Spleen (tissue), 11 donors: ENCODE measurements at regions not wholly inside any gene's neighbourhood (a gene's known extent, or its start where the extent isn't known, plus 50 kb on each side); places are given as distances from the start of the nearest gene placed in this dataset.

Experiments used
- DNase-seq: peaks from one replicate; pipeline ENCODE4 v3.0.0-alpha.2; 2020
- H3K27ac ChIP-seq, 8 donors: fragments of 200-600 bp; sonication (generic) in 7 of 8; 1 replicate in 4 of 8; 2 replicates in 4 of 8; pipeline versions ENCODE4 v1.5.0 to v1.8.0; 2016 to 2021; ENCODE audit warnings: inconsistent platforms in 4 of 8, mild to moderate bottlenecking in 4 of 8, moderate library complexity in 1 of 8
- H3K27me3 ChIP-seq, 7 donors: fragments of 200-600 bp; sonication (generic) in 6 of 7; replicated peaks in 1 of 7; 1 replicate in 4 of 7; 2 replicates in 3 of 7; pipeline versions ENCODE4 v1.5.0 to v1.8.0; 2016 to 2021; ENCODE audit warnings: inconsistent platforms in 3 of 7, mild to moderate bottlenecking in 1 of 7
- H3K36me3 ChIP-seq, 6 donors: fragments of 200-600 bp; sonication (generic) in 5 of 6; 1 replicate in 4 of 6; 2 replicates in 2 of 6; pipeline versions ENCODE4 v1.5.0 to v1.8.0; 2016 to 2021; ENCODE audit warnings: inconsistent platforms in 2 of 6
- H3K4me1 ChIP-seq, 6 donors: fragments of 200-600 bp; sonication (generic) in 5 of 6; 1 replicate in 3 of 6; 2 replicates in 3 of 6; pipeline versions ENCODE4 v1.5.0 to v1.8.0; 2016 to 2021; ENCODE audit warnings: inconsistent platforms in 3 of 6
- H3K4me3 ChIP-seq, 8 donors: fragments of 200-600 bp; sonication (generic) in 7 of 8; 1 replicate in 4 of 8; 2 replicates in 4 of 8; pipeline versions ENCODE4 v1.5.0 to v1.8.0; 2016 to 2021; ENCODE audit warnings: inconsistent platforms in 4 of 8, mild to moderate bottlenecking in 4 of 8, moderate library complexity in 2 of 8
- H3K9me3 ChIP-seq, 8 donors: fragments of 200-600 bp; sonication (generic) in 7 of 8; 1 replicate in 4 of 8; 2 replicates in 4 of 8; pipeline versions ENCODE4 v1.5.0 to v1.8.0; 2016 to 2021; ENCODE audit warnings: inconsistent platforms in 4 of 8
- CTCF ChIP-seq, 11 experiments: fragments of 200-600 bp in 7 of 11; fragments of 450-650 bp in 4 of 11; sonication (generic) in 4 of 11; IDR thresholded peaks in 8 of 11; conservative IDR thresholded peaks in 3 of 11; 1 replicate in 7 of 11; 2 replicates in 4 of 11; pipeline versions ENCODE4 v1.4.0 to v1.8.0; 2016 to 2021; ENCODE audit warnings: antibody characterized with exemption in 11 of 11, inconsistent platforms in 4 of 11, mild to moderate bottlenecking in 1 of 11
- POLR2A ChIP-seq, 3 donors: fragments of 450-650 bp; IDR thresholded peaks; one replicate each; pipeline ENCODE4 v1.5.1; 2017; ENCODE audit warnings: antibody characterized with exemption in 3 of 3, mild to moderate bottlenecking in 1 of 3
- POLR2AphosphoS5 ChIP-seq, 3 donors: sonication (generic); formaldehyde crosslinking; IDR thresholded peaks; one replicate each; pipeline ENCODE4 v1.5.1; 2017; ENCODE audit warnings: antibody characterized with exemption in 3 of 3
- WGBS, 5 donors: extraction: QIAGEN DNeasy Blood & Tissue Kit in 3 of 5; methylation state at CpG; one replicate each; pipeline versions ENCODE4 v1.1.5 to v1.1.7; 2013 to 2018; 5-methylcytosine and 5-hydroxymethylcytosine counted together
- intact Hi-C: fragments of 100-400 bp; cut with DNase I; formaldehyde crosslinking; loops from one replicate; pipeline ENCODE4 v1.15.0; 2023; ENCODE audit warnings: low total_unique reads
- donor health status: healthy with polysubstance abuse.
- donor health status: DM: no; HTN: no; CAD: no; lungs with moderate emphysema.
- donor health status: DM: no; HTN: no; CAD: no.
- donor health status: Bipolar disorder and iron deficiency.
- donor health status: healthy.
- donor health status: DM: no; HTN: no; CAD: no.
- donor health status: DM: yes; HTN: yes; CAD: no.

GRCh38 chr13:77831866-77832265 is 86.8 kb downstream of the EDNRB start:
- intact Hi-C loops = no loop called here

GRCh38 chr13:77829963-77830362 is 88.7 kb downstream of the EDNRB start:
- no peak overlapping the region for H3K27ac ChIP-seq
- H3K36me3 ChIP-seq = no peaks in the 10 kb centered on the region
- TF ChIP-seq CTCF (IDR thresholded peaks at IDR 0.05 in 8 of 11, conservative IDR thresholded peaks at IDR 0.05 in 3 of 11) (no peak), POLR2AphosphoS5 (IDR thresholded peaks at IDR 0.05) (no peak), POLR2A (IDR thresholded peaks at IDR 0.05) (no peak)
- H3K27me3 ChIP-seq = no peaks in the 10 kb centered on the region
- no peak for DNase-seq
- no peaks in the 10 kb centered on the region for H3K9me3 ChIP-seq
- no peak overlapping the region for H3K4me3 ChIP-seq
- H3K4me1 ChIP-seq = peaks cover 0 to 21% (median 5%) of the 10 kb centered on the region in 6 donors
- intact Hi-C loops = no loop called here

More at GRCh38 chr13:77831866-77832265, 86.8 kb downstream of the EDNRB start:
- Histone ChIP-seq H3K4me3 (no peak overlapping the region), H3K36me3 (no peaks in the 10 kb centered on the region), H3K27me3 (no peaks in the 10 kb centered on the region), H3K27ac (peak overlapping the region in 4 of 8 donors; percentile 1 to 78 (median 74)), H3K4me1 (peaks cover 0 to 21% (median 5%) of the 10 kb centered on the region in 6 donors), H3K9me3 (no peaks in the 10 kb centered on the region)
- no peak for DNase-seq
- no peak for TF ChIP-seq POLR2AphosphoS5 (IDR thresholded peaks at IDR 0.05)
- TF ChIP-seq CTCF (IDR thresholded peaks at IDR 0.05 in 8 of 11, conservative IDR thresholded peaks at IDR 0.05 in 3 of 11) = no peak
- TF ChIP-seq POLR2A (IDR thresholded peaks at IDR 0.05) = no peak
- WGBS, 5 donors = 55 to 69% (median 65%) methylated on average over 5 of the region's 5 CpGs

- DNase-seq = no peak
- H3K9me3 ChIP-seq = no peaks in the 10 kb centered on the region
- H3K4me3 ChIP-seq = no peak overlapping the region
- TF ChIP-seq POLR2AphosphoS5 (IDR thresholded peaks at IDR 0.05) (no peak), POLR2A (IDR thresholded peaks at IDR 0.05) (no peak), CTCF (IDR thresholded peaks at IDR 0.05 in 8 of 11, conservative IDR thresholded peaks at IDR 0.05 in 3 of 11) (no peak)
- intact Hi-C loops = no loop called here
- H3K27ac ChIP-seq = peak overlapping the region in 2 of 8 donors; percentile 17 to 32
- H3K4me1 ChIP-seq = peaks cover 0 to 15% (median 5%) of the 10 kb centered on the region in 6 donors
- H3K36me3 ChIP-seq = no peaks in the 10 kb centered on the region
- H3K27me3 ChIP-seq = no peaks in the 10 kb centered on the region
Measured at GRCh38 chr13:77828799-77829198, 89.8 kb downstream of the EDNRB start.

GRCh38 chr13:77827332-77827731 is 91.3 kb downstream of the EDNRB start:
- Histone ChIP-seq H3K36me3 (no peaks in the 10 kb centered on the region), H3K27ac (no peak overlapping the region), H3K27me3 (no peaks in the 10 kb centered on the region), H3K4me1 (peaks cover 0 to 6% (median 1%) of the 10 kb centered on the region in 6 donors), H3K9me3 (no peaks in the 10 kb centered on the region), H3K4me3 (no peak overlapping the region)
- TF ChIP-seq POLR2A (IDR thresholded peaks at IDR 0.05) (no peak), CTCF (IDR thresholded peaks at IDR 0.05 in 8 of 11, conservative IDR thresholded peaks at IDR 0.05 in 3 of 11) (no peak), POLR2AphosphoS5 (IDR thresholded peaks at IDR 0.05) (no peak)
- no peak for DNase-seq
- intact Hi-C loops = no loop called here
- WGBS, 5 donors = 71 to 82% (median 79%) methylated on average over 5 of the region's 5 CpGs
